Esophagus muscularis mucosa (tissue), 3 donors: ENCODE measurements at regions not wholly inside any gene's neighbourhood (a gene's known extent, or its start where the extent isn't known, plus 50 kb on each side); places are given as distances from the start of the nearest gene placed in this dataset.

Experiments used
- CTCF ChIP-seq, 3 experiments: fragments of 200-600 bp in 2 of 3; fragments of 450-650 bp in 1 of 3; sonication (generic) in 2 of 3; IDR thresholded peaks; one replicate each; pipeline ENCODE4 v1.5.1; 2017 to 2019; ENCODE audit warnings: antibody characterized with exemption in 3 of 3, mild to moderate bottlenecking in 2 of 3, moderate library complexity in 1 of 3
- POLR2A ChIP-seq: fragments of 450-650 bp; IDR thresholded peaks from one replicate; pipeline ENCODE4 v1.6.1; 2017; ENCODE audit warnings: antibody characterized with exemption, moderate library complexity, mild to moderate bottlenecking, low read depth
- POLR2AphosphoS5 ChIP-seq, 2 donors: sonication (generic); formaldehyde crosslinking; IDR thresholded peaks; one replicate each; pipeline ENCODE4 v1.6.1; 2017; ENCODE audit warnings: antibody characterized with exemption in 2 of 2

- TF ChIP-seq CTCF (IDR thresholded peaks at IDR 0.05) (no peak), POLR2AphosphoS5 (IDR thresholded peaks at IDR 0.05) (no peak), POLR2A (no peak)
Measured at GRCh38 chr2:17323697-17324096, 194.5 kb downstream of the RAD51AP2 start.
